HG03521 (cell line): ENCODE measurements at regions not wholly inside any gene's neighbourhood (a gene's known extent, or its start where the extent isn't known, plus 50 kb on each side); places are given as distances from the start of the nearest gene placed in this dataset.

ENCODE experiments used
- ATAC-seq: cut with Tn5 transposase; IDR thresholded peaks from one replicate; pipeline ENCODE4 v1.9.1; 2021; ENCODE audit warnings: mild to moderate bottlenecking, moderate library complexity; ENCODE audit not compliant: unreplicated experiment

- ATAC-seq = peak; percentile 83
Observed at GRCh38 chr4:56757821-56758411, 63.6 kb downstream of the SPINK2 start.

DNA sequence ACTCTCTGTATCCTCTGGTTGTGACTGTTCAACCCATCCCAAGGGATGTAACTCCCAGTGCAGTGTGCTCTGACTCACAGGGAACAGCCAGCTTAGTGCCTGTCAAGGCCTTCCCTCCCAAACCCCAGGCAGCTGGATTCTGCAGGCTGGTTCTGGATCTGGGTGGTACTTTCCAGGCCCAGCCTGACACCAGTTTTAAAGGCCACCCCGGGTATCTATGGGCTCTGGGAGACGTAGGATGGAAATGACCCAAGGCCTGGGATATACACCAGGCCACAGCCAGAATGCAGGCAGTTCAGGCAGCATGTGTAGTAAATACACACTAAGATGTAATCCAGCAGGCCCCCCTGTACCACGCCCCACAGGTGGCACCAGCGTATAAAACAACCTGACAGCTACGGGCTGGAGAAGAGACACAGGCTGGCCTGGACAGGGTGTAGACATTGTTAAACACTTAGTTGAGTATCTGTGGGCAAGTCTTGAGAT is 64.2 kb downstream of the SPINK2 start:
- peak; percentile 39 for ATAC-seq

DNA sequence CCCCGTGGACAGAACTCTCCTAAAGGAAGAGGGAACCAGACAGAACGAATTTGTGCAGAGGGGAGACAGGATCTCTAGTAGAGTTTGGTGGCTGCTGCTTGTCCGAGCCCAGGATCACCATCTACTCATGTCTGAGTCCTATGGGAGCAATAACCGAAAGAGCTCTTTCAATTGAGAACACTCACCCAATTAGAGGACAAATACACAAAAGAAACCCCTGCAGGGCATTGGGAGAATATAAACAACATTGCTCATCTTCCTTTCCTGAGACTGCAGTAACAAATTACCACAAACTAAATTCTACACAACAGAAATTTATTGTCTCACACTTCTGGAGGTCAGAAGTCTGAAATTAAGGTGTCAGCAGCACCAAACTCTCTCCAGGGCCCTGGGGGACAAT is 65.6 kb downstream of the SPINK2 start:
- no peak for ATAC-seq

DNA sequence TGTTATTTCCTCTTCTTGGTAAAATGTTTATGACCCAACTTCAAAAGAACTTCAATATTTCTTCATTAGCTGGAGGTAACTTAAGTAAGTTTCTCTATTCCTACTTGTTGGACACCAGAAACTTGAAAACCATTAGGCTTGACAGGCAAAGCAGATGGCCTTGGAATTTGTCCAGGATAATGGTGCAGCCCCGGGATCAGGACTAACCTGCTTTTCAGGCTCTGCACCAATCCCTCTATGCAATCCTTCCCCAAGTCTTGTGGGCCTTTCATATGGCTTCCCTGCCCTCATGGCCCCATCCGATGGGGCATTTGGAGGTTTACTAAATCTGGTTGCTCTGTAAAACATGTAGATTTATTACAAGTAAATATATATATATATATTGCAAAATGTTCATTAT is 68.5 kb downstream of the SPINK2 start:
- ATAC-seq = no peak

DNA sequence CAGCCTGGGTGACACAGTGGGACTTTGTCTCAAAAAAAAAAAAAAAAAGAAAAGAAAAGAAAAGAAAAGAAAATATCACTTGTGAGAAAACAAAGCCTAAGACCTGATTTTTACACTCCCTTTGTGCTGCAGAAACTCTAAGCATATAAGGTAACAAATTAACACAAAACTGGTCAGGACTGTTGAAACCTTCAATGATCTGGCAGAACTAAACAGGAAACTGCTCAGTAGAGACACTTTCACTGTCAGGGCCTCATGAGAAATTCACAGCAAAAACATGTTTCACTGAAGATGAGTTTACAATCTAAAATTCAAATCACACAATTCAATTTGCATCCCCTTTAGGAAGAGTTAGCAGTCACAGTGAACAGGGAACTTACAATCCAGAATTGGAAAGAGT is 69.1 kb upstream of the HOPX start:
- ATAC-seq = no peak

- ATAC-seq = no peak
Observed at GRCh38 chr4:56748271-56748670, 67.2 kb upstream of the HOPX start.

DNA sequence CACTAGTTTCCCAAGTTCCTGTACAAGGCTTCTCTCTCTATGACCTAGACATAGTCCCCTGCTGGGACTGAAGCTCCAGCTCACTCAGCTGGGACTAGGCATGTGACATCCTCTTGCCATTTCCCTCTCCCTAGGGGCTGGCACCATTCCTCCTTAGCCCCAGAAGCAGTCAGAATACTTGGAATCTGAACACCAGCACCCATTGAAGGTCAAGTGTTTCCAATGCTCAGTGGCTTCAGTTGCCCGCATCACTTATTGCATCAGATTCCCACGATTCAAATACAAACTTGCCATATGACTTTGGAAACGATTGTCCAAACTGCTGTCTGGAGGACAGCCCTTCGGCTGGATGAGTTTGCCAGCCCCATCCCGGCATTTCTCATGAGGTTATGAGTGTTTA is 65.5 kb upstream of the HOPX start:
- no peak for ATAC-seq

- no peak for ATAC-seq
Observed at GRCh38 chr4:56745042-56745441, 63.9 kb upstream of the HOPX start.

GRCh38 chr4:56744030-56744429 is 62.9 kb upstream of the HOPX start:
- no peak for ATAC-seq

- no peak for ATAC-seq
Observed at GRCh38 chr4:56743550-56743949, 62.5 kb upstream of the HOPX start.

- ATAC-seq = no peak
Observed at GRCh38 chr4:56742080-56742871, 61.2 kb upstream of the HOPX start.

- no peak for ATAC-seq
Observed at GRCh38 chr4:56741595-56741994, 60.5 kb upstream of the HOPX start.

GRCh38 chr4:56739066-56739777 is 58.1 kb upstream of the HOPX start:
- no peak for ATAC-seq

- no peak for ATAC-seq
Observed at GRCh38 chr4:56737666-56738065, 56.6 kb upstream of the HOPX start.

DNA sequence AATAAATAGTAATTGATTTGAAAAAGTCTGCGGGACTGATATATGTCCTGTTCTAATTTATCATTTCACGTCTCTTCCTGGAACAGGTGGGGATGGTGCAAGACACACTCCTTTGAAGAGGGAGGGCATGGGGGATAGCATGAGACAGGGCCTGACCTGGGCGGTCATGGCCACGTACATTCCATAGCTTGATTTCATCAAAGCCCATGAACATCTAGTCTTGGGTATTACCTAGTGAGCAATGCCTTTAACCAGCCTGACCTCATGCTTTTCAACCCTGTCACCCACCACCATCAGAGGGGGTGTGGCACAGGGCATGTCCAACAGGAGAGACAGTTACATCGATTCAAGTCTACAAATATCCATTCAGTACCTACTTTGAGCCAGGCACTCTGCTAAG is 52.3 kb upstream of the HOPX start:
- ATAC-seq = no peak

- ATAC-seq = no peak
Observed at GRCh38 chr4:56732301-56732700, 51.2 kb upstream of the HOPX start.

DNA sequence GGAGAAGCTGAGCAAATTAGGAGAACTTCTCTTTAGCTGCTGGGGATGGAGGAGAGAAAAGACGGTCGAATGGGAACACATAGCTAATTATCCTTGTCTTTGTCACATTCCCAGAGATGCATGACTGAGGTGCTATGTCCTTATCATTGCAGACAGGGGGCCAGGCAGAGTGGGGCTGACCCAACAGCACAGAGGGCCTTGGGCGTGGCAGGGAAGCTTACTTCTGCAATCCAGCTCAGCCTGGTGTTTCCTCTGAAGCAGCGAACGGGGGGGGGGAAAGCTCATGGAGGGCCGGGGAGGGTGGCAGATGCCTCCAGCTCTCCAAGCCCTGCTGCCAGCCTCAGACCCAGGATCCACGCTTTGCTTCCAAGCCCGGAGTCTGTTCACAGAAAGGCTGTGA is 50.8 kb upstream of the HOPX start:
- no peak for ATAC-seq
